GM18873 (cell line): ENCODE measurements at regions not wholly inside any gene's neighbourhood (a gene's known extent, or its start where the extent isn't known, plus 50 kb on each side); places are given as distances from the start of the nearest gene placed in this dataset.
"Not testable (repeated sequence)": the region's sequence is repeated elsewhere in the genome, so short reads cannot be mapped to it uniquely, and the experiment has no call there.

Source experiments
- ATAC-seq: cut with Tn5 transposase; IDR thresholded peaks from one replicate; pipeline ENCODE4 v1.9.1; 2021; ENCODE audit warnings: mild to moderate bottlenecking, moderate library complexity, moderate number of reproducible peaks; ENCODE audit not compliant: unreplicated experiment, low FRiP score

- no peak for ATAC-seq
These were observed 406.9 kb upstream of the PRKCQ start for GRCh38 chr10:6986927-6987326.

GRCh38 chr10:6985644-6986043, 405.6 kb upstream of the PRKCQ start:
- no peak for ATAC-seq

GRCh38 chr10:6984971-6985370, 404.9 kb upstream of the PRKCQ start:
- no peak for ATAC-seq

- not testable (repeated sequence) for ATAC-seq
These were observed 403.9 kb upstream of the PRKCQ start for GRCh38 chr10:6984016-6984415.

GRCh38 chr10:6980353-6980752, 400.3 kb upstream of the PRKCQ start:
- ATAC-seq = no peak

- ATAC-seq = no peak
These were observed 399.3 kb upstream of the PRKCQ start for GRCh38 chr10:6979371-6979770.

GRCh38 chr10:6978187-6978627, 398.1 kb upstream of the PRKCQ start:
- no peak for ATAC-seq

GRCh38 chr10:6977398-6978186, 397.5 kb upstream of the PRKCQ start:
- no peak for ATAC-seq

- no peak for ATAC-seq
These were observed 393.8 kb upstream of the PRKCQ start for GRCh38 chr10:6973899-6974298.

GRCh38 chr10:6972226-6972625, 392.1 kb upstream of the PRKCQ start:
- no peak for ATAC-seq

- no peak for ATAC-seq
These were observed 389.6 kb upstream of the PRKCQ start for GRCh38 chr10:6969659-6970058.

- no peak for ATAC-seq
These were observed 384.5 kb upstream of the PRKCQ start for GRCh38 chr10:6964543-6964942.

GRCh38 chr10:6962576-6962975, 382.5 kb upstream of the PRKCQ start:
- no peak for ATAC-seq

GRCh38 chr10:6958711-6959110, 378.6 kb upstream of the PRKCQ start:
- no peak for ATAC-seq

GRCh38 chr10:6958254-6958653, 378.2 kb upstream of the PRKCQ start:
- ATAC-seq = no peak

- no peak for ATAC-seq
These were observed 377.8 kb upstream of the PRKCQ start for GRCh38 chr10:6957851-6958250.

GRCh38 chr10:6956562-6956961, 376.5 kb upstream of the PRKCQ start:
- no peak for ATAC-seq

GRCh38 chr10:6953271-6953801, 373.3 kb upstream of the PRKCQ start:
- ATAC-seq = no peak

GRCh38 chr10:6951732-6952131, 371.7 kb upstream of the PRKCQ start:
- ATAC-seq = no peak

GRCh38 chr10:6950133-6950532, 370.1 kb upstream of the PRKCQ start:
- no peak for ATAC-seq

- no peak for ATAC-seq
These were observed 364.4 kb upstream of the PRKCQ start for GRCh38 chr10:6944436-6944835.

- no peak for ATAC-seq
These were observed 358.3 kb upstream of the PRKCQ start for GRCh38 chr10:6938384-6938783.
